ENCODE measurements at regions not wholly inside any gene's neighbourhood (a gene's known extent, or its start where the extent isn't known, plus 50 kb on each side); places are given as distances from the start of the nearest gene placed in this dataset.
A peak's percentile ranks its signal among the peaks of the same experiment; 100 is the strongest.

- H3K4me3 ChIP-seq, result no peak overlapping the region
- DNase-seq (ENCODE audit: low read depth in 1 of 2, low spot score in 1 of 2), result no peak
- no peak for TF ChIP-seq CTCF (IDR thresholded peaks at IDR 0.05; ENCODE audit: low read depth, low read length)
- no peaks in the 10 kb centered on the region for H3K9me3 ChIP-seq (ENCODE audit: low read depth)
- H3K4me1 ChIP-seq (ENCODE audit: low read depth), result no peaks in the 10 kb centered on the region
- H3K36me3 ChIP-seq, result no peaks in the 10 kb centered on the region
- no peak overlapping the region for H3K27ac ChIP-seq
- no peaks in the 10 kb centered on the region for H3K27me3 ChIP-seq
Measured at GRCh38 chr18:22623513-22623912, 205.8 kb upstream of the CTAGE1 start.

- H3K4me3 ChIP-seq, result no peak overlapping the region
- no peak for DNase-seq (ENCODE audit: low read depth in 1 of 2, low spot score in 1 of 2)
- TF ChIP-seq CTCF (IDR thresholded peaks at IDR 0.05; ENCODE audit: low read depth, low read length), result no peak
- no peak overlapping the region for H3K27ac ChIP-seq
- H3K27me3 ChIP-seq, result no peaks in the 10 kb centered on the region
- H3K4me1 ChIP-seq (ENCODE audit: low read depth), result peaks cover 5% of the 10 kb centered on the region
- no peaks in the 10 kb centered on the region for H3K9me3 ChIP-seq (ENCODE audit: low read depth)
- no peaks in the 10 kb centered on the region for H3K36me3 ChIP-seq
Measured at GRCh38 chr18:22624176-22624575, 206.5 kb upstream of the CTAGE1 start.

- Histone ChIP-seq H3K27ac (no peak overlapping the region), H3K27me3 (no peaks in the 10 kb centered on the region), H3K36me3 (no peaks in the 10 kb centered on the region), H3K4me3 (no peak overlapping the region), H3K9me3 (ENCODE audit: low read depth) (no peaks in the 10 kb centered on the region), H3K4me1 (ENCODE audit: low read depth) (peaks cover 5% of the 10 kb centered on the region)
- no peak for DNase-seq (ENCODE audit: low read depth in 1 of 2, low spot score in 1 of 2)
- TF ChIP-seq CTCF (IDR thresholded peaks at IDR 0.05; ENCODE audit: low read depth, low read length), result no peak
Measured at GRCh38 chr18:22625406-22625805, 207.7 kb upstream of the CTAGE1 start.

- H3K27me3 ChIP-seq, result no peaks in the 10 kb centered on the region
- H3K9me3 ChIP-seq (ENCODE audit: low read depth), result no peaks in the 10 kb centered on the region
- H3K36me3 ChIP-seq, result no peaks in the 10 kb centered on the region
- TF ChIP-seq CTCF (IDR thresholded peaks at IDR 0.05; ENCODE audit: low read depth, low read length), result no peak
- no peak for DNase-seq (ENCODE audit: low read depth in 1 of 2, low spot score in 1 of 2)
- no peak overlapping the region for H3K27ac ChIP-seq
- peaks cover 5% of the 10 kb centered on the region for H3K4me1 ChIP-seq (ENCODE audit: low read depth)
- H3K4me3 ChIP-seq, result no peak overlapping the region
Measured at GRCh38 chr18:22626771-22627170, 209.1 kb upstream of the CTAGE1 start.

GRCh38 chr18:22627506-22627905 lies 209.8 kb upstream of the CTAGE1 start:
- DNase-seq (ENCODE audit: low read depth in 1 of 2, low spot score in 1 of 2), result peak in 1 of 2 donors; percentile 15
- Histone ChIP-seq H3K27ac (no peak overlapping the region), H3K4me1 (ENCODE audit: low read depth) (peaks cover 5% of the 10 kb centered on the region), H3K36me3 (no peaks in the 10 kb centered on the region), H3K9me3 (ENCODE audit: low read depth) (no peaks in the 10 kb centered on the region), H3K4me3 (no peak overlapping the region), H3K27me3 (no peaks in the 10 kb centered on the region)
- TF ChIP-seq CTCF (IDR thresholded peaks at IDR 0.05; ENCODE audit: low read depth, low read length), result no peak
